ENCODE measurements at regions not wholly inside any gene's neighbourhood (a gene's known extent, or its start where the extent isn't known, plus 50 kb on each side); places are given as distances from the start of the nearest gene placed in this dataset.

- TF ChIP-seq, protein P1, sequence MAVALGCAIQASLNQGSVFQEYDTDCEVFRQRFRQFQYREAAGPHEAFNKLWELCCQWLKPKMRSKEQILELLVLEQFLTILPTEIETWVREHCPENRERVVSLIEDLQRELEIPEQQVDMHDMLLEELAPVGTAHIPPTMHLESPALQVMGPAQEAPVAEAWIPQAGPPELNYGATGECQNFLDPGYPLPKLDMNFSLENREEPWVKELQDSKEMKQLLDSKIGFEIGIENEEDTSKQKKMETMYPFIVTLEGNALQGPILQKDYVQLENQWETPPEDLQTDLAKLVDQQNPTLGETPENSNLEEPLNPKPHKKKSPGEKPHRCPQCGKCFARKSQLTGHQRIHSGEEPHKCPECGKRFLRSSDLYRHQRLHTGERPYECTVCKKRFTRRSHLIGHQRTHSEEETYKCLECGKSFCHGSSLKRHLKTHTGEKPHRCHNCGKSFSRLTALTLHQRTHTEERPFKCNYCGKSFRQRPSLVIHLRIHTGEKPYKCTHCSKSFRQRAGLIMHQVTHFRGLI (tag by site-specific recombination; IDR thresholded peaks at IDR 0.05): no peak
- TF ChIP-seq, protein P2, sequence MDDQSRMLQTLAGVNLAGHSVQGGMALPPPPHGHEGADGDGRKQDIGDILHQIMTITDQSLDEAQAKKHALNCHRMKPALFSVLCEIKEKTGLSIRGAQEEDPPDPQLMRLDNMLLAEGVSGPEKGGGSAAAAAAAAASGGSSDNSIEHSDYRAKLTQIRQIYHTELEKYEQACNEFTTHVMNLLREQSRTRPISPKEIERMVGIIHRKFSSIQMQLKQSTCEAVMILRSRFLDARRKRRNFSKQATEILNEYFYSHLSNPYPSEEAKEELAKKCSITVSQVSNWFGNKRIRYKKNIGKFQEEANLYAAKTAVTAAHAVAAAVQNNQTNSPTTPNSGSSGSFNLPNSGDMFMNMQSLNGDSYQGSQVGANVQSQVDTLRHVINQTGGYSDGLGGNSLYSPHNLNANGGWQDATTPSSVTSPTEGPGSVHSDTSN (CRISPR knock-in tag; IDR thresholded peaks at IDR 0.05): no peak
- TF ChIP-seq ZNF660 (tag by site-specific recombination; IDR thresholded peaks at IDR 0.05) (no peak), ZBTB20 (tag by site-specific recombination; IDR thresholded peaks at IDR 0.05) (no peak)
- Histone ChIP-seq H3K36me3 (ENCODE audit: control insufficient read depth in 2 of 2, insufficient read depth in 1 of 2, low read length in 2 of 2) (no peaks in the 10 kb centered on the region), H3K27ac (ENCODE audit: extremely low read depth, low read depth, low read length) (no peak overlapping the region), H3K9me3 (ENCODE audit: control insufficient read depth, insufficient read depth, low read depth, low read length) (no peaks in the 10 kb centered on the region), H3K4me1 (ENCODE audit: control insufficient read depth, insufficient read depth, low read length) (no peaks in the 10 kb centered on the region), H3K4me3 (ENCODE audit: low read depth, low read length) (no peak overlapping the region)
- ChIA-PET POLR2A (no interaction called here), CTCF (interaction anchor here (0.6 kb wide), 1 partner anchor 1062 kb away, joined by 3 read pairs; no protein-coding TSS in a partner anchor)
Measured at GRCh38 chr3:95407709-95408463, 1345.0 kb downstream of the NSUN3 start.

- ChIA-PET CTCF (interaction anchor here (0.6 kb wide), 1 partner anchor 1062 kb away, joined by 3 read pairs; no protein-coding TSS in a partner anchor), POLR2A (no interaction called here)
- no peak overlapping the region for H3K4me3 ChIP-seq (ENCODE audit: low read depth, low read length)
- H3K27ac ChIP-seq (ENCODE audit: extremely low read depth, low read depth, low read length): no peak overlapping the region
- H3K4me1 ChIP-seq (ENCODE audit: control insufficient read depth, insufficient read depth, low read length): no peaks in the 10 kb centered on the region
- TF ChIP-seq ZBTB20 (tag by site-specific recombination; IDR thresholded peaks at IDR 0.05) (no peak), ZNF843 (tag by site-specific recombination; IDR thresholded peaks at IDR 0.05) (no peak), ZNF132 (tag by site-specific recombination; IDR thresholded peaks at IDR 0.05; ENCODE audit: borderline replicate concordance) (no peak), ZNF785 (tag by site-specific recombination; IDR thresholded peaks at IDR 0.05) (no peak), ZNF692 (tag by site-specific recombination; IDR thresholded peaks at IDR 0.05) (no peak), ZNF792 (tag by site-specific recombination; IDR thresholded peaks at IDR 0.05) (no peak)
- H3K36me3 ChIP-seq (ENCODE audit: control insufficient read depth in 2 of 2, insufficient read depth in 1 of 2, low read length in 2 of 2): no peaks in the 10 kb centered on the region
- H3K9me3 ChIP-seq (ENCODE audit: control insufficient read depth, insufficient read depth, low read depth, low read length): no peaks in the 10 kb centered on the region
Measured at GRCh38 chr3:95408464-95408862, 1345.6 kb downstream of the NSUN3 start.

GRCh38 chr3:95418251-95418650 is 1355.4 kb downstream of the NSUN3 start:
- H3K4me1 ChIP-seq (ENCODE audit: control insufficient read depth, insufficient read depth, low read length): no peaks in the 10 kb centered on the region
- no peaks in the 10 kb centered on the region for H3K36me3 ChIP-seq (ENCODE audit: control insufficient read depth in 2 of 2, insufficient read depth in 1 of 2, low read length in 2 of 2)
- H3K9me3 ChIP-seq (ENCODE audit: control insufficient read depth, insufficient read depth, low read depth, low read length): no peaks in the 10 kb centered on the region
- H3K27ac ChIP-seq (ENCODE audit: extremely low read depth, low read depth, low read length): no peak overlapping the region
- CTCF ChIA-PET: no interaction called here
- H3K4me3 ChIP-seq (ENCODE audit: low read depth, low read length): no peak overlapping the region
- POLR2A ChIA-PET: no interaction called here
- TF ChIP-seq ZBTB49 (tag by site-specific recombination; IDR thresholded peaks at IDR 0.05; ENCODE audit: low read depth) (no peak), ZNF521 (tag by site-specific recombination; IDR thresholded peaks at IDR 0.05) (no peak), HIC1 (tag by site-specific recombination; IDR thresholded peaks at IDR 0.05) (no peak), ZNF707 (tag by site-specific recombination; IDR thresholded peaks at IDR 0.05) (no peak), KLF10 (tag by site-specific recombination; IDR thresholded peaks at IDR 0.05) (no peak)
- TF ChIP-seq, protein P3, sequence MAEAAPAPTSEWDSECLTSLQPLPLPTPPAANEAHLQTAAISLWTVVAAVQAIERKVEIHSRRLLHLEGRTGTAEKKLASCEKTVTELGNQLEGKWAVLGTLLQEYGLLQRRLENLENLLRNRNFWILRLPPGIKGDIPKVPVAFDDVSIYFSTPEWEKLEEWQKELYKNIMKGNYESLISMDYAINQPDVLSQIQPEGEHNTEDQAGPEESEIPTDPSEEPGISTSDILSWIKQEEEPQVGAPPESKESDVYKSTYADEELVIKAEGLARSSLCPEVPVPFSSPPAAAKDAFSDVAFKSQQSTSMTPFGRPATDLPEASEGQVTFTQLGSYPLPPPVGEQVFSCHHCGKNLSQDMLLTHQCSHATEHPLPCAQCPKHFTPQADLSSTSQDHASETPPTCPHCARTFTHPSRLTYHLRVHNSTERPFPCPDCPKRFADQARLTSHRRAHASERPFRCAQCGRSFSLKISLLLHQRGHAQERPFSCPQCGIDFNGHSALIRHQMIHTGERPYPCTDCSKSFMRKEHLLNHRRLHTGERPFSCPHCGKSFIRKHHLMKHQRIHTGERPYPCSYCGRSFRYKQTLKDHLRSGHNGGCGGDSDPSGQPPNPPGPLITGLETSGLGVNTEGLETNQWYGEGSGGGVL (tag by site-specific recombination; IDR thresholded peaks at IDR 0.05): no peak
- TF ChIP-seq, protein P4, sequence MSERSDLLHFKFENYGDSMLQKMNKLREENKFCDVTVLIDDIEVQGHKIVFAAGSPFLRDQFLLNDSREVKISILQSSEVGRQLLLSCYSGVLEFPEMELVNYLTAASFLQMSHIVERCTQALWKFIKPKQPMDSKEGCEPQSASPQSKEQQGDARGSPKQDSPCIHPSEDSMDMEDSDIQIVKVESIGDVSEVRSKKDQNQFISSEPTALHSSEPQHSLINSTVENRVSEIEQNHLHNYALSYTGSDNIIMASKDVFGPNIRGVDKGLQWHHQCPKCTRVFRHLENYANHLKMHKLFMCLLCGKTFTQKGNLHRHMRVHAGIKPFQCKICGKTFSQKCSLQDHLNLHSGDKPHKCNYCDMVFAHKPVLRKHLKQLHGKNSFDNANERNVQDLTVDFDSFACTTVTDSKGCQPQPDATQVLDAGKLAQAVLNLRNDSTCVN (tag by site-specific recombination; optimal IDR thresholded peaks at IDR 0.05): no peak

Data from HEK293 (cell line).